NOMO-1 treated with DMSO at 0.1 percent for 48 hours (cell line): ENCODE measurements at regions not wholly inside any gene's neighbourhood (a gene's known extent, or its start where the extent isn't known, plus 50 kb on each side); places are given as distances from the start of the nearest gene placed in this dataset.

Source experiments
- DNase-seq: peaks from one replicate; lab custom pipeline; 2025; ENCODE audit not compliant: unreplicated experiment; lab: John Stamatoyannopoulos, UW

DNA sequence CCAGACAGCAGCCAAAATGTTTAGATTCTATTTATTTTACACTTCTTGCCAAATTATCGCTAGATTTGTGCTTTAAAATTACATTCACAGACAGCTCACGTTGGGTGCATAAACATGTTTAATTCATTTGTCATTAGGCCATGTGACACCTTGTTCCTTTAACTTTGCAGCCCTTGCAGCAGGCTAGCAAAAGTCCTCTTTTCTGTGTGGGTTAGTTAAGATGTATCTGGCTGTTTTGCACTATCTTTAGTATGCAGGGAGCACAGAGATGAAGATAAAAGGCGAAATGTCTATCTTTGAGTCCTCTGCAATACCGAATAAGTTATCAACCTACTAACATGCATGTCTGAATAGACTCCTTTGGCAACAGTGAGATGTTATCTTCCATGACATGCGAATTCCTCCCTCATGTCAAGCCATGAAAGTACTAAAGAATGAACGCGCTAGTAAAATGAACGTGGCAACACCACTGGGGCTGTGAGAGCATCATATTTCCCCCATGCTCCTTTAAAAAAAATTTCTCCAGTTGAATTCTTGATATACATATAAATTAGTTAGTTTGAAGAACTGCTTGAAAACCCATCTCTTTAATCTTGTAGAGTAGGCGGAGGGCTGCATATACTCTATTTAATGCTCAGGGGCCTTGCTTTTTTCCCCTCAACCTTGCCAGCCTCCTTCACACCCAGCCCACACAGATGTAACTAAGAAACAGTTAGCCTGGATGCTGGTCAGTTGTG, 620.4 kb upstream of the NR2F2 start:
- DNase-seq = no peak

DNA sequence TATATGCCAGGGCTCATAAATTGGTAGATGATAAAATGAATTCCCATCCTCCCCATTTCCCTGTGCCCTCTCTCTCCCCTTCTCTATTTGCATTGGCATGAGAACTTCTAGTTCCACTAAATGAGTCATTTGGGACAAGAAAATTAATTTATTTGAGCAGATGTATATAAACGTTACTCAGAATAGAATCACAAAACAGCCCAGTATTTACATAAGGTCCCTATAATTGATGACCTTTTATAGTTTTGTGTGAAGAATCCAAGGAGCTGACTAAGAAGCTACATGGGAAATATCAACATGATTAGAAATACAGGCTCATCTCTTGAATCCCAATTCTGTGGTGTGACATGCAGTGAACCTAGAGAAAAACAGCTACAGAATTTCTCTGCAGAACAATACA, 617.7 kb upstream of the NR2F2 start:
- DNase-seq = no peak

DNA sequence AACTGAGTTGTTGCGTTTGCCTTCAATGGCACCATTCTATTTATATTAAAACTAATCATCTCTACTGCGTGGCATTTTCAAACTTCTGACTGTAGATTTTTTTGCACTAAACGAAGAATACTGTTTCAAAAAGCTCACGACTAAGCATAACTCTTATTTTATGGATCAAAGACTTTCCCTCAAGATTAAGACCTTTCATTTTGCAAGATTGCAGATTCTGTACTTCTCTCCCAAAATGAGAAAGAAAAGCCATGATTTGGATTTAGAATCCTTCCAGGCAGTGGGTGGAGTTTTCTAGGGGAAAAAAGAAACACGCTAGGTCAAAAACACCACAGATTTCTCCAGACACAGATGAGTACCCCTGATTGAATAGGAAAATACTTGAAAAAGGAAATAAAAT, 617.2 kb upstream of the NR2F2 start:
- no peak for DNase-seq

DNA sequence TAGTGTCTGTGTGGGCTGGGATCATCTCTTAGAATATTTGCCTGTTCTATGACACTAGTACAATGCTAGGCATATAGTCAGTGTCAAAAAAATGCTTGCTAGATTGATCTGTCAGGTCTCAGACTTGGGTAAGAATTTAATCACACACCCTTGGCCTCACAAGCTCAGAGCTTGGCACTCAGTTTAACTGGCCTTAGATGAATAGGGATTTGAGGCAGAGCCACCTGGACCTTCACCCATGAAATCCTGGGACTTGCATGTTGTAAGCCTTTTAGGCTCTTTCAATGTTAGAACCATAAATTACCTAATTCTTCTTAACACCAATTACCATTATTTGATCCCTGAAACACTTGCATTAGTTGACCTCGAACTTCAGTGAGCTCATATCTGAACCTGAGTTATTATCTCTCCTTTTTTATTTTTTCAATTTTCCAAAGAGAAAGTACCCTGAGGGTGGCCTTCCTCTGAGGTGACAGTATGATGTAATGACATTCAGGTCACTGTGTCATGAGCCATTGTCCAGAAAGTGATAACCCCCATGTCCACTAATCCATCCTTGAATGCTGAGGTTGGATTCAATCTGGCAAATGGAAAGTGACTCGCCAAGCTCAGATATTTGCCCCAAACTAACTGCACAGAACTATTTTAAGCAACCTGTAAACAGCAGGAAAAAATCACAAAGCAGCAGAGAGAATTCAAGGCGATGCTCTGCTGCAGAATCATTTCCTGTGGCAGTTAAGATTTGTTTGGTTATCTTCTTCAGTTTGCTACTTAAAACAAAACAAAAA, 615.2 kb upstream of the NR2F2 start:
- no peak for DNase-seq

DNA sequence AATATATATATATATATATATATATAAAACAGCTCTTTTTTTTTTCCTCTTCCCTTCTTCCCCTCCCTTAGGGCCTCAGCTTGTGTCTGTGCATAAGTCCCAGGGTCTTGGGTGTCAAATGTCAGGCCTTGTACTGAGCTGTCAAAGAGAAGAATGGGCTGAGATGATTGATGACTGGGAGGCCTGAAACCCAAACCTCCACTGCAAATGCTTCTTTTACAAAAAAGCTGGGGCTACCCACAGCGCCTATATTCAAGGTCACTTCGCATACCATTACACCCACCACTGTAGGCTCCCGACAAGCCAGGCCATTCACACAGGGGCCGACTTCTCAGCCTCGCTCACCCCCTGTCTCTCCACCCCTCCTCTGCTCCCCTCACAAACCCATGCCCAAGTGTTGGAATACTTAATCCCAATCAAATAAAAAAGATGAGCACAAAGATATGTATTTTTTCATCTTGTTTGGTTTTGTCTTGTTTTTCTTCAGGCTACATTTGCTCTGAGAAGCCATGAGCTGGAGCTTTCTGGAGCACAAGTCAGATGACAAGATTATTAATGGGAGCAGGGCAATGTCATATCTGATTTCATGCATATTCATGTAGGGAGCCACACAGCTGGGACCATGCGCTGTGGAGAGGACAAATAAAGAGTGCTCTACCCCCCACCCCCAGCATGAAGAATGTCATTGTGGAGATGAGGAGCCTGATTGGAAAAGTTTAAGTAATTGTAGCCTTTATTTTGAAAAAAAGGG, 614.4 kb upstream of the NR2F2 start:
- DNase-seq = no peak

DNA sequence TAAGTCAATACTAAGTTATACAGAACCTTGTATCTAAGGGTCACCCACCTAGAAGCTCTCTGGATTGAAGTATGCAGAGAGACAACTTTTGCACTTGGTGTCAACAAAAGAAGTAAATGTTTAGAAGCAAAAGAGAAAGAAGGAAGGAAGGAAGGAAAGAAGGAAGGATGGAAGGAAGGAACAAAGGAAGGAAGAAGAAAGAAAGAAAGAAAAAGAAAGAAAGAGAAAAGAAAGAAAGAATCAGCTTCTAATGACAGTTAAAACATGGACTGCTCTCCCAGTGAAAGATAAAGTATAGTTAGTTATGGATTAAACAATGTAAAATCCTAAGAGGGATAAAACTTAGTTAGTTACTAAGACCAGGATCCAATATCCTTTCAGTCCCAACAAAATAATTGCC, 613.8 kb upstream of the NR2F2 start:
- no peak for DNase-seq

DNA sequence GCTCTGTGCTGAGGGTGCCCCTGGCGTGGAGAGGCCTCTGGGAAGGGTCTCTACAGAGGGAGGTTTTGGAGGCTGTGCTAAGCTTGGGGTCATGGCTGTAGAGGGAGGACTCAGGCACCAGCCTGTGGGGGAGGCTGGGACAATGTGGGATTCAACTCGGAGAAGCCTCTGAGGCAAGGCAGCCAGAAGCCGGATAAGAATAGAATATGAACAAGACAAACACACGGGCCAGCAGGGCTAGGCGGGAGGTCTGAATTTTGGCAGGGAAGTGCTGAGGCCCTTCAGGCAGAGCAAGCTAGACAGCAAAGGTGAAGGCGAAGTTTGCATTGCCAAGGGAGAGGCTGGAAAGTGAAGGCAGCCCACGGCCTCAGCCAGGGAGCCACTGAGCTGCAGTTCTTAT, 612.1 kb upstream of the NR2F2 start:
- DNase-seq = no peak

DNA sequence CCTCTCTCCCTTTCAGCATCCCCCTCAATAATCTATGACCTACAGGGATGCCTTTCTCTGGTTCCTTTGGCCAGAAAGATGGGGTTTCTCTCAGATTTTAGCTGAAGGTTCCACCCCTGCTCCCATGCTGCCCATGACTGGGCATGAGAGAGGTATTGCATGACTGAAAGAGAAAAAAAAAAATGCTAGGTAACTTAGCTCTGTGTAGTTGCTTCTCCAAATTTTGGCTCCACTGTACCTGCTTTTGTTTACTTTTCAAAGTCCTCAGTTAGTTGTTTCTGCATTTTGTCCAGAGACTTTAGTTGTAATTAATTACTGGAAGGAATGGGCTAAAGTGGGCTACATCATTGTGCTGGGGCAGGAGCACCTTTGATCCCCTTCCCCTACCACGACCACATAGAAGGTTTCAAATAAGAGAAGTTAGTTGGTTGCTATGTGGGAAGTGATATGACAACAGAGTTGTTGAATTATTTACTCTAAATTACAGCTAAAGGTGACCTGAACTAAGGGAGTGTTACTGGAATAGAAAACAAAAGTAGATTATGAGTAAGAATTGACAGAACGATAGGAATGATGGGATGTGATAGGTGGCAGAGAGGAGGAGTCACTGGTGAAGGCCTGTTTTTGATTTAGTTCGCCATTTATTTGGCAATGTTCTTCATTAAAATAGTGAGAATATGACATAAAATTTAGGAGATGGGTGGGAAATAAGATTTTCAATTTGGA, 605.4 kb upstream of the NR2F2 start:
- DNase-seq = no peak

DNA sequence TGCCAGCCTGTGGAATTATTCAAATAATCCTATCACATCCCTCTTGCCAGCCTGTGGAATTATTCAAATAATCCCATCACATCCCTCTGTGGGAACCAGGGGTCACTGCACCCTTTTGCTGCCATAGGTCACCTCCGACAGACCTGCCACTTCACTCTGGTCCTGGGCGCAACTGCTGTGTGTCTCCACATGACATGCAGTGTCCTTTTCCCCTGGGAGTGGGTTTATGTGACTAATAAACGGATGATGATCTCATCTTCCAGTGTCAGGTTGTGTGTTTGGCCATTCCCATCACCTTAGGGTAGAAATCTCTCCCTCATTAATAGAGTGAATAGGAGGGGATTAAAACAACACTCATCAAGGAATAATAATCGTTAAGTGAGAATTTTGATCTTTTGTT, 603.6 kb upstream of the NR2F2 start:
- DNase-seq = no peak

DNA sequence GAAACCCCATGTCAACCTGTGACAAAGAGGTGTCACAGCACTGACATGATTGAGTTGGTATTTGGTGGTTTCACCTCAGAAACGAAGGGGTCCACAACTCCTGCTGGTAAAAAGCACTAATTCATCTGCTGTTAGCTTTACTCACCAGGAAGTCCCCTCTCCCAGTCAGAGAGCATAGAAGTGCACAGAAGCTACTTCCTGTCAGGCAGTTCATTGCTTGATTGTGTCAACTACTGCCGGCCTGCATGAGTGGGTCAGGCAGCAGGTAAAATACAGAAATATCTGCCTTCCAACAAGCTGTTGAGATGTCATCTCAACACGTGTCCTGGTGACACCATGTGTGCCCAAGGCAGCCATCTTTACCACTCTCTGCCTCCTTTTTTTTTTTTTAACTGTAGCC, 596.6 kb upstream of the NR2F2 start:
- no peak for DNase-seq

DNA sequence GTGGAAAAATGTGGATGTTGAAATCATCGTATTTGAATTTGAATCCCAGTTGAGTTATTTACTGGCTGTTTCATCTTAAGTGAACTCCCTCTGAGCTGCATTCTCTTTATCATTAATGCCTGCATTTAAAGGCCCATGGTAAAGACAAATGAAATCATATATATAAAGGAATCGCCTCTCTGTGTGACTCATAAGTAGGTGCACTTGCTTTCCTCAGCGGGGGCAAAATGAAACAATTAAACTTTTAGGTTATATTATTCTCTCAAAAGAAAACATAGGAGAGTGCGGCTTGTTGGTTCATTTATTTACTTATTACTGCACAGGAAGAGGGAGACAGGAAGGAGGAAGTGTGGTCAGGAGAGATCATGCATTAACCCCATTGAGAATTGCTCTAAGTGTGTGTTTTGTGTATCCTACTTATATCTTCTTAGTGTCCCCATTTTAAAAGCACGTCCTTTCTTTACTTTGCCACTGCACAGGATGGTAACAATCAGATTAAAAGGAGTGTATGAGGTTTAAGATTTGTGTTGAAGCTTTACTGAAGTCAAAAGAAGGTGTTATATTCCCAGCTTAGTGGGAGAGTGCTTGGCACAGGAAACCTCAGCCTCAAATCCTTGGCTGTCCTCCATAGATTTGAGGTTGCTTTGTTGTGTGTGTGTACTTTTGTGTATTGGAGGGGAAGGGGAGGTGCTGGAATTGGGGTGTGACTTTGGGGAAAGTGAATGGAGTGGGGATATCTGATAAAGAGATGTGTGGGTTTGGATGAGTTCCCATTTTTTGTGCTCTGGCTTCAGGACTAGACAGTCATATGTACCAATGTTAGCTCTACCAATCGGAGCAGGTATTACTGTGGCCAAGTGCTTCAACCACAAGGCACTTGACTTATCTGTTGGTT, 595.8 kb upstream of the NR2F2 start:
- no peak for DNase-seq

DNA sequence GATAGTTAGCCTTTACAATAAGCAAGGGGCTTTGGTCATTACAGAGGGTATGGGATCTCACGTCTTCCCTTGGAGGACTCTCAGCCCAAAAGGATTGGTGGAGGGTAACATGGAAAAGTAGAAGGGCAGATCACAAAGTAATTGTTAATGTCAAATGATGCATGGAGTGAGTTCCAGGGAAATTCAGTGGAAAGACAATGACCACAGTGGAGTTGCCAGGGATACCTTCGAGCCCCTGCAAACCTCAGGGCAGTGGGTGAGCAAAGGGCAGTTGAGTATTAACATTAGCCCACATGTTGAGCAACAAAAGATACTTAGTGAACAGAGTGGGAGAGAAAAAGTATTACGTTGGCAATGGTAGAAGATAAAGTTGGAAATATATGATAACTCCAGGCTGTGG, 593.4 kb upstream of the NR2F2 start:
- no peak for DNase-seq

DNA sequence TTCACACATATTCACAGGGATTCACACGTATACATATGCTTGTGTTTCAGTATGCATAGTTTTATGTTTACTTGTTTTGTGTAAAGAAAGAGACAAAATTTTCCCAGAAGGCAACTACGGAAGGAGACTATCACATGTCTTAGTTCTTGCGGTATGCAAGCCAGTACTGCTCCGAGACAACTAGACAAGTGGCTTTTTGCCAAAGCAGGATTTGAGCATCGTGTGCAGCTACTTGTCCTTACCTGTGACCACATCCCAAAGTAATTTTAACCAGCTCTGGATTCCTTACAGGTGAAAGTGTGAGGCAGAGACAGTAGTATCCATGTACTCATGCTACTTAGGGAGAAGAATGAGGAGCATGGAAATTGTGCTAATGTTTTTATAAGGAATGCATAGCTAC, 591.4 kb upstream of the NR2F2 start:
- no peak for DNase-seq

DNA sequence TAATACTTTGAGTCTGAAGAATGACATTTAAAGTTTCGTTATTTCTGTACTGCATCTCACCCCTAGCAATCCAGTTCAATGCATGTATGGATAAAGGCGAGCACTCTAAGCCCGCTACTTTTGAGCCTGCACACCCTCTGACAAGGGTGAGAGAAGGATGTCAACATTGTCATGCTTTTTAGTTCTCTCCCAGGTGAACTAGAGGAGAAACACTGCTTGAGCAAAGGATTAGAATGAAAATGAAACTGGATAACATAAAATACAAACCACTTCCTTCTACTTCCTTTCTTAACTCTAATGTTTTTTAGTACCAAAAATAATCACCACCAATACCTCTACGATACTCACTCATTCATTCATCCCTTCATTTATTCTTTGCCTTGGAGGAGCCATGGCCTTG, 588.7 kb upstream of the NR2F2 start:
- DNase-seq = no peak

DNA sequence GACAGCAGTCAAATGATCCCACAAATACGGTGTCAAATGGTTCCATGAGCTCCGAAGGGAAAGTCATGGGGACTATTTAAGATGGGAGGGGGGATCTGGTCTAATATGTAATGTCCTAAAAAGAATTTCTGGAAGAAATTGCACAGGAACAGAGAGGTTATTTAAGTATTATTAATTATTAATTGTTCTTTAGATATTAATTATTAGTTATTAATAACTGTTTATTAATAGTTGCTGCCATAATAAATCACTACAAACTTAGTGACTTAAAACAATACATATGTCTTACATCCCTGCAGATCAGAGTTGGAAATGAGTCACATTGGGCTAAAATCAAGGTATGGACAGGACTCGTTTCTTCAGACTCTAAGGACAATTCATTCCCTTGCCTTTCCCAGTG, 588.2 kb upstream of the NR2F2 start:
- no peak for DNase-seq

DNA sequence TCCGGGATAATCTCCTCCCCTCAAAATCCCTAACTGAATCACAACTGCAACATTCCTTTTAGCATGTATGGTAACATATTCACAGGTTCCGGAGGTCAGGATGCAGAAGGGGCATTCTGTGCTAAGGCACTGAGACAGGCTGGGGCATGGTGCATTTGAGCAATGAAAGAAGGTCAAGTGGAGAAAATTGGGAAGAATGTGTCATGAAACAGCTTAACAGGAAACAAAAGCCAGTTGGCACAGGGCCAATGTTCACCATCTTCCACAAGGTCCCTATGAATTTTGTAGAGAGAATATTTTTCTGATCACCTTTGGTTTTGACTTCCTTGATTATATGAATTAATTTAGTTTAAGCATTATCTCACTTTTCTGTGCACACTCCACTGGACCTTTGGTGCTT, 587.7 kb upstream of the NR2F2 start:
- no peak for DNase-seq

DNA sequence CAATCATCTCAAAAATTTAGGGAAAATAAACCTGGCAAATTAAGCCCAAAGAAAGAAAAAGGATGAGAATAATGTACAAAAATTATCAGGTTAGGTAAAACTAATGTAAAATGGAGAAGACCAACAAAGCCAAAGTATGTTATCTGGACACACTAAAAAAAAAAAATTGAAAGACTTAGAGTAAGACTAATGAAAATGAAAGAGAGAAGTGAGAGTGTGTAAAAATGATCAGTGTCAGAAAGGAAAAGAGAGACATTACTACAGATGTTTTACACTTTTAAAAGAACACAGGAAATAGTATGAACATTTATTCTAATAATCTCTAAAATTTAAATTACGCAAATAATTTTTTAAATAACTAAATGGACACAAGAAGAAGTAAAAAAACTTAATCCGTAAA, 573.3 kb upstream of the NR2F2 start:
- no peak for DNase-seq

DNA sequence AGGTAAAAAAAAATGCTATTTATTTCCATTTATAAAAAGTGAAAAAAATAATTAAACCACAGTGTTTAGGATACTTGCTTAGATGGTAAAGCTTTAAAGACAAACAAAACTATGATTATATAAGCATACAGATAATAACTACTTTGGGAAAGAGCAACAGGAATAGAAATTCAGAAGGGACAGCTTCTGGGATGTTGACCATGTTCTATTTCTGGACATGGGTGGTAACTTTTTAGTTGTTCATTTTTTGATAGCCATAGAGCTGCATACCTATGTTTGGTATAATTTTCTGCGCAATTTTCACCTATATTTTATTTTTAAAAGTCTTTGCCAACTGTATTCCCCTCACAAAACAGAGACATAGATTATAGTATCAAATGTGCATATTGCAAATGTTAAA, 572.0 kb upstream of the NR2F2 start:
- DNase-seq = no peak

DNA sequence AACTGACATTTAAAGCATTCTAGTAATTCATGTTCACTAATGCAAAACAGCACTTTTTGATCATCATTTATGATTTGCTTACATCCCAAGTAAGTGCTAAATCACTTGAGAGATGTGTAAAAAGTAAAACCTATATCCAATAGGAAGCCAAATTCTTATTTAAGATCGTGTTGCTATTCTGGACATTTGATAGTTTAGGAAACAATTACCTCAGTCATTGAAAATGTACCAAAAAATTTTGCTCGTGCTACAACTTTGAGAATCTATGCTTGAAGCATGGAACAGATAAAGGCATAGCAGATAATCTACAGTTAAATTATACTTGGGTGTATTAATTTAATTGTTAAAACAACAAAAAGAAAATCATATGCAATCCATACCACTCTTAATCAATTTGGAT, 571.6 kb upstream of the NR2F2 start:
- DNase-seq = no peak

DNA sequence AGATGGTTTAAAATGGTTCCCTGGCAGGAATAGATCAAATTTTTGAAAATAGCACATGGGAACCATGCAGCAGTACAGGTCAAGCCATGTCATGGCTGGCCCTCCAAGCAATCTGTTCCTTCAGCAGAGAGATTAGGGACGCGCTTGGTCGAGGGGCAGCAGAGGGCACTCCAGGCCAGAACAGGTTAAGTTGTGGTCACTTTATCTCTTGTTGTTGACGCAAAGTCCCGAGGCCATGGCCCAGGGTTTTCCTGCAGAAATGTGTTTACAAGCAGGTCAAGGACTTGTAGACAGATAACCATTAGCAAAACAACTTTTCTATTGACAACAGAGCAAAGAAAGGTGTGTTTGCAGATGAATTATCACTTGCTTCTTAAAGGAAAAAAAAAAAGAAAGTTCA, 570.0 kb upstream of the NR2F2 start:
- DNase-seq = no peak
